22Rv1 (cell line): ENCODE measurements at regions not wholly inside any gene's neighbourhood (a gene's known extent, or its start where the extent isn't known, plus 50 kb on each side); places are given as distances from the start of the nearest gene placed in this dataset.

Source experiments
- H3K27ac ChIP-seq: fragments of 450-650 bp; 2 replicates; pipeline ENCODE4 v1.5.1; 2017
- ZFX ChIP-seq: fragments of 450-650 bp; IDR thresholded peaks from 2 replicates; pipeline ENCODE4 v1.6.1; 2017; ENCODE audit warnings: antibody characterized with exemption, borderline replicate concordance
- TF ChIP-seq, protein P1 (sequence below): fragments of 450-650 bp; IDR thresholded peaks from 2 replicates; pipeline ENCODE4 v1.5.1; 2017; ENCODE audit warnings: mild to moderate bottlenecking

DNA sequence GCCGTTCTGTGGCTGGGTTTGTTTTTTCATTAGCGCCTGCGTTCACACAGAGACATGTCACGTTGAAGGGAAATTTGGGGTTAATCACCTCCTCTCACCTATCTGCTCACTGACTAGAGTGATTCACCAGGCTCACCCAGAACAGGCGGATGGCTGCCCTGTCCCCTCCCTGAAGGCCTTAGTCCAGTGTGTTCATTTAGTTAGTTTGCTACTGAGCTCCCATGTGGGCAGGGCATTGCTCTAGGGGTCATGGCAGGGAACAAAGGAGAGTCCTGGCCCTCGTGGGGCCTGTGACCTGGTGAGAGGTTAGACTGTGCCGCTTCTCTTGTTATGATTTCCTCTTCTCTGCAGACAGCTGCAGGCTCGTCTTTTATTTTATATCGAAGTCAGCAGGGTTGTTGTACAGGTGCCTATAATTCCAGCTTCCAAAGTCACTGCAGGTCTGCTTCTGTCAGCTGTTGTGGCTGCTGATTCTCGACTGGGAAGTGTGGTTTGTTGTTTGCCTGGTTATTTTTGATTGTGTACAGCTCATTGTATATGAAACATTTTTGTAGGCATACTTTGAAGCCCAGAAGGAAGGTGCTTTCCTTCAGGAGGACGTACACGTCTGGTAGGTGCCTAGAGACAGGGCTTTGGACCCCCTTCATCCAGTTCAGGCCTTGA is 73.4 kb upstream of the GSE1 start:
- TF ChIP-seq, protein P1, sequence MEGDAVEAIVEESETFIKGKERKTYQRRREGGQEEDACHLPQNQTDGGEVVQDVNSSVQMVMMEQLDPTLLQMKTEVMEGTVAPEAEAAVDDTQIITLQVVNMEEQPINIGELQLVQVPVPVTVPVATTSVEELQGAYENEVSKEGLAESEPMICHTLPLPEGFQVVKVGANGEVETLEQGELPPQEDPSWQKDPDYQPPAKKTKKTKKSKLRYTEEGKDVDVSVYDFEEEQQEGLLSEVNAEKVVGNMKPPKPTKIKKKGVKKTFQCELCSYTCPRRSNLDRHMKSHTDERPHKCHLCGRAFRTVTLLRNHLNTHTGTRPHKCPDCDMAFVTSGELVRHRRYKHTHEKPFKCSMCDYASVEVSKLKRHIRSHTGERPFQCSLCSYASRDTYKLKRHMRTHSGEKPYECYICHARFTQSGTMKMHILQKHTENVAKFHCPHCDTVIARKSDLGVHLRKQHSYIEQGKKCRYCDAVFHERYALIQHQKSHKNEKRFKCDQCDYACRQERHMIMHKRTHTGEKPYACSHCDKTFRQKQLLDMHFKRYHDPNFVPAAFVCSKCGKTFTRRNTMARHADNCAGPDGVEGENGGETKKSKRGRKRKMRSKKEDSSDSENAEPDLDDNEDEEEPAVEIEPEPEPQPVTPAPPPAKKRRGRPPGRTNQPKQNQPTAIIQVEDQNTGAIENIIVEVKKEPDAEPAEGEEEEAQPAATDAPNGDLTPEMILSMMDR = no peak
- no peak for TF ChIP-seq ZFX

DNA sequence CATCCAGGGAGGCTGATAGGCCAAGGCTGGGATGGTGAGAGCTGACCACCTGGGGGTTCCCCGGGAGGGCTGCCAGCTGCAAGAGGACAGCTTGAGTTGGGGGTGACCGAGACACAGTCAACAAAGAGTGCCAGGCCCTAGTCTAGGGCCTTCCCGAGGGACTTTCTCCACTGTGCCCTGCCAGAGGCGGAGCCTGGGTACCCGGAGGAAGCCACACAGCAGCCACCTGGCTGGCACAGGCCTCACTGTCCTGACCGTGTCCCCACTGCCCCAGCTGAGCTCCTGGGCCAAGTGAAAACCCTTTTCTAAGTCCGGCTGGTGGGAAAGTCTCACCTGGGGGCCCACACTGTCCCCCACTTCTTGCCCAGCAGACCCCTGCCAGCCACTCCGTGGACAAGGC is 71.9 kb upstream of the GSE1 start:
- H3K27ac ChIP-seq = no peak overlapping the region
- no peak for TF ChIP-seq ZFX
- TF ChIP-seq, protein P1 = no peak

More for the DNA sequence above, 73.4 kb upstream of the GSE1 start:
- H3K27ac ChIP-seq = no peak overlapping the region

DNA sequence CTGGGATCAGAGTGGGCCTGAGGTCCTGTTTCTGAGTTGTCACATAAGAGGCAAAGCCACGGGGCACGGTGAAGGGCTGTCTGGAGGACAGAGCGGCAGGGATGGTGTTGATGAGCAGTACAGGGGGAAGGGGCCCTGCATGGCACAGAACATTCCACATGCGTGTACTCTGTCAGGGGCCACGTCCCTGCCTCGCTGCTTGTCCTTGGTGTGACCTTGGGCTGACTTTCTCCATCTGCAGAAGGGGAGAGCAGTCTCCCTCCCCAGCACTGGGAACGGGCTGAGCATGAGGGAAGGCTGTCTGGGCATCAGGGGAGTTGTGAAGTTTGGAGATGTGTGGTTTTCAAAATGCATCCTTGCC is 71.5 kb upstream of the GSE1 start:
- no peak for TF ChIP-seq ZFX
- TF ChIP-seq, protein P1 = no peak
- H3K27ac ChIP-seq = no peak overlapping the region

DNA sequence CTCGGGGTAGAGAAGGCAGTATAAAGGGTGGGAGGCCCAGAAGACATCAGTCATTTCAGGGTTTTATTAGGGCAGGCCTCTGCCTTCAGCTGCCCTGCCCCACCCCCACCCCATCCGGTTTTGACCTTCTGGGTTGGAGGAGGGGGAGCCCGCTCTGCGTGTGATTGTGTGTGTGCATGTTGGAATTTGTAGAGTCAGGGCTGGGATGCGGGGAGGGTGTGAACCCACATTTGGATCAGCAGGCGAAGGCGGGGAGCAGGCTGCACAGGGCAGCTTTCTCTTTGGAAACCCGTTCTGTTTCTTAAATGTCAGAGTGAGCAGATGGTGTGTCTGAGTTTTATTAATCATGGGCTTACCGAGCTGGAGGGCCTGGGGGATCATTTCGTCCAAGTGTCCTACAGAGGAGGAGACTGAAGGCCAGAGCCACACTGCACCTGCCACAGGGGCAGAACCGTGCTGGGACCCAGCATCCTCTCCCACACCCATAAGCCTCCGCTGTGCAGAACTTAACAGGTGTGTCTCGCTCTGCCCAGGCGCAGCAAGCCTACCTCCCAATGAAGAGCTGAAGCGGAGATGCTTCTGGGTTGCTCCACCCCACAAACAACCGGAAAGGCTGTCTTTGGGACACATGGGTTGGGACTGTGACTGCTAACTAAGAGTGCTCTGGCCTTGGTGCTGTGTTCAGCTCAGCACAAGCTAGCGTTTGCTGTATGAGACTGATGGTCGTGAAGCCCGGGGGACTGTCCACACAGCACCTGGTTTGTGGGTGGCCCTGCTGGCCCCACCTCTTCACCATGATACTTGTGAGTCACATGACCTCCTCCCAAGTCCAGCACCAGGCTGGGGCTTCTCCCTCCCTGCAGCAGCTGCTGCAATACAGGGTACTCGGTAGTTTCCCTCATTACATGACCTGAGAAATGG is 70.9 kb upstream of the GSE1 start:
- H3K27ac ChIP-seq = no peak overlapping the region
- no peak for TF ChIP-seq ZFX
- TF ChIP-seq, protein P1 = no peak

DNA sequence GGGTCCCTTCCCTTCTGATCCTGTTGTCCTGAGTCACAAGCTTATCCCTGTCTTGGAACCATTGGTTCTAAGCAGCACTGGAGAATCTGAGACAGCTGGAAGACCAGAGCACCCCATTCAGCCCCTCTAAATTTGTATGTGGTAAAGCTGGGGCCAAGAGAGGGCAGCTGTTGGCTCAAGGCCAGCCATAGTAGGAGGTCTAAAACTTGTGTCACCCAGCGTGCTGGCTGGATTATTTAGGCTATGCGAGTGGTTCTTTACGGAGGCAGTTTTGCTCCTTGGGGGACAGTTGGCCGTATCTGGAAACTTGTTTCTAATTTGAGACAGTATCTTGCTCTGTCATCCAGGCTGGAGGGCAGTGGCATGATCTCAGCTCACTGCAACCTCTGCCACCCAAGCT is 69.6 kb upstream of the GSE1 start:
- no peak overlapping the region for H3K27ac ChIP-seq

DNA sequence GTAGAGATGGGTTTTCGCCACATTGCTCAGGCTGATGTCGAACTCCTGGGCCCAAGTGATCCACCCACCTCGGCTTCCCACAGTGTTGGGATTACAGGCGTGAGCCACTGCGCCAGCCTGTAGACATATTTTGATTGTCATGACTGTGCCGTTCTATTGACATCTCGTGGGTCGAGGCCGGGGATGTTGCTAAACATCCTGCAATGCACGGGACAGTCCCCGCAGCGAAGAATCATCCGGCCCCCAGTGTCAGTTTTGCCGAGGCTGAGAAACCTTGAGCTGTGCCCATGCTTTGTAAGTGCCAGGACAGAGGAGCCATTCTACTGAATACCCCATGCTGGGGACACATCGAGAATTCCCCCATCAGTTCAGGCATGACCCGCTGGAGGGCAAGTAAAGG is 69.1 kb upstream of the GSE1 start:
- no peak for TF ChIP-seq ZFX
- TF ChIP-seq, protein P1 = no peak
- no peak overlapping the region for H3K27ac ChIP-seq

More for the DNA sequence above, 69.6 kb upstream of the GSE1 start:
- TF ChIP-seq ZFX = no peak
- TF ChIP-seq, protein P1 = no peak

DNA sequence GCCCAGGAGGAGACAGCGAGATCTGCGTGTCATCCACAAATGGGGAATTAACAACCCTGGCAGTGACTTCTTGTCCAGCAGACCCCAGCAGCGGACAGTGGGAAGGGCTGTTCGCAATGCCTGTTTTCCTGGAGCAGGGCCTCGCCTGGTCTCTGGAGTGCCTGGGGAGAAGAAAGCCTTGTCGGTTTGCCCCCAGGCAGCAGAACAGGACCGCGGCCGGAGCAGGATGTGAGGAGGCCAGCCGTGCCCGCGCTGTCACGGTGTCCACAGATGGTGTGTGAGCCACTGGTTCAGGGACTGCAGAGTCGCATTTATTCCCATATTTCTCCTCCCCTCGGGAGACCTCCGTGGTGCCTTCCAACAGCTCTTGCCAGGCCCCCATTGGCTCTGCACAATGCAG is 68.5 kb upstream of the GSE1 start:
- no peak overlapping the region for H3K27ac ChIP-seq
- TF ChIP-seq, protein P1 = no peak
- TF ChIP-seq ZFX = no peak
